SK-N-MC (cell line): ENCODE measurements at regions not wholly inside any gene's neighbourhood (a gene's known extent, or its start where the extent isn't known, plus 50 kb on each side); places are given as distances from the start of the nearest gene placed in this dataset.

Experiments
- DNase-seq: peaks from one replicate; pipeline ENCODE4 v3.0.0-alpha.2; 2011; ENCODE audit warnings: low read depth, low spot score
- H3K27ac ChIP-seq: fragments of 200-600 bp; sonication (generic); 2 replicates; pipeline ENCODE4 v1.5.1; 2016; ENCODE audit warnings: mixed run types
- H3K36me3 ChIP-seq: fragments of 200-600 bp; sonication (generic); 2 replicates; pipeline ENCODE4 v1.6.1; 2017; ENCODE audit warnings: antibody characterized with exemption, low read length, mixed read lengths; ENCODE audit not compliant: insufficient read depth
- H3K4me3 ChIP-seq: fragments of 200-600 bp; sonication (generic); 2 replicates; pipeline ENCODE4 v1.5.1; 2016
- H3K9ac ChIP-seq: fragments of 200-600 bp; sonication (generic); 2 replicates; pipeline ENCODE4 v1.8.0; 2017; ENCODE audit warnings: mixed run types, mixed read lengths; ENCODE audit not compliant: insufficient read length
- H3K9me3 ChIP-seq: fragments of 200-600 bp; sonication (generic); 2 replicates; pipeline ENCODE4 v1.6.1; 2017; ENCODE audit warnings: low read depth, mild to moderate bottlenecking, antibody characterized with exemption, low read length, moderate library complexity, mixed read lengths
- EZH2 ChIP-seq: fragments of 200-600 bp; sonication (generic); IDR thresholded peaks from one replicate; pipeline ENCODE4 v1.6.1; 2017; ENCODE audit warnings: antibody characterized with exemption
- FOXP2 ChIP-seq: optimal IDR thresholded peaks from 2 replicates; pipeline ENCODE3; 2011; ENCODE audit warnings: mild to moderate bottlenecking, moderate library complexity; ENCODE audit not compliant: insufficient read depth; ENCODE audit errors: extremely low read length, control extremely low read depth
- POLR2AphosphoS5 ChIP-seq: IDR thresholded peaks from 2 replicates; pipeline ENCODE4 v1.6.1; 2012; ENCODE audit warnings: mild to moderate bottlenecking, low read depth, low read length, borderline replicate concordance

- TF ChIP-seq POLR2AphosphoS5 (no peak), EZH2 (no peak), FOXP2 (no peak)
- Histone ChIP-seq H3K36me3 (no peaks in the 10 kb centered on the region), H3K27ac (no peak overlapping the region), H3K9me3 (no peaks in the 10 kb centered on the region), H3K4me3 (no peak overlapping the region), H3K9ac (no peak overlapping the region)
- no peak for DNase-seq
Measured at GRCh38 chr4:53647547-53647946, 56.3 kb upstream of the LNX1 start.

GRCh38 chr4:53646795-53647194 is 55.5 kb upstream of the LNX1 start:
- H3K9me3 ChIP-seq: no peaks in the 10 kb centered on the region

GRCh38 chr4:53645108-53645507 is 53.8 kb upstream of the LNX1 start:
- TF ChIP-seq FOXP2 (no peak), POLR2AphosphoS5 (no peak), EZH2 (no peak)
- Histone ChIP-seq H3K9me3 (no peaks in the 10 kb centered on the region), H3K36me3 (no peaks in the 10 kb centered on the region), H3K27ac (no peak overlapping the region), H3K9ac (no peak overlapping the region), H3K4me3 (no peak overlapping the region)
- DNase-seq: no peak

More at GRCh38 chr4:53646795-53647194, 55.5 kb upstream of the LNX1 start:
- TF ChIP-seq POLR2AphosphoS5: no peak
- no peak for TF ChIP-seq EZH2
- TF ChIP-seq FOXP2: no peak
- Histone ChIP-seq H3K4me3 (no peak overlapping the region), H3K36me3 (no peaks in the 10 kb centered on the region), H3K27ac (no peak overlapping the region), H3K9ac (no peak overlapping the region)
- DNase-seq: no peak

- Histone ChIP-seq H3K27ac (no peak overlapping the region), H3K9me3 (no peaks in the 10 kb centered on the region), H3K9ac (no peak overlapping the region), H3K4me3 (no peak overlapping the region), H3K36me3 (no peaks in the 10 kb centered on the region)
- no peak for TF ChIP-seq FOXP2
- no peak for TF ChIP-seq POLR2AphosphoS5
- no peak for TF ChIP-seq EZH2
- DNase-seq: no peak
Measured at GRCh38 chr4:53644607-53645006, 53.3 kb upstream of the LNX1 start.
